Fibroblast of lung (primary cell): ENCODE measurements at regions not wholly inside any gene's neighbourhood (a gene's known extent, or its start where the extent isn't known, plus 50 kb on each side); places are given as distances from the start of the nearest gene placed in this dataset.

Source experiments
- EZH2 ChIP-seq: IDR thresholded peaks from 2 replicates; pipeline ENCODE4 v1.5.1; 2012; ENCODE audit warnings: low read length, control low read depth, mild to moderate bottlenecking; ENCODE audit errors: missing control alignments
- TF ChIP-seq, protein P1 (sequence below), 2 donors: IDR thresholded peaks in 1 of 2; conservative IDR thresholded peaks in 1 of 2; 1 replicate in 1 of 2; 2 replicates in 1 of 2; pipeline ENCODE4 v1.5.1; 2011 to 2012; ENCODE audit warnings: low read length in 2 of 2, control low read depth in 1 of 2, inconsistent platforms in 1 of 2, low read depth in 1 of 2, mild to moderate bottlenecking in 1 of 2

DNA sequence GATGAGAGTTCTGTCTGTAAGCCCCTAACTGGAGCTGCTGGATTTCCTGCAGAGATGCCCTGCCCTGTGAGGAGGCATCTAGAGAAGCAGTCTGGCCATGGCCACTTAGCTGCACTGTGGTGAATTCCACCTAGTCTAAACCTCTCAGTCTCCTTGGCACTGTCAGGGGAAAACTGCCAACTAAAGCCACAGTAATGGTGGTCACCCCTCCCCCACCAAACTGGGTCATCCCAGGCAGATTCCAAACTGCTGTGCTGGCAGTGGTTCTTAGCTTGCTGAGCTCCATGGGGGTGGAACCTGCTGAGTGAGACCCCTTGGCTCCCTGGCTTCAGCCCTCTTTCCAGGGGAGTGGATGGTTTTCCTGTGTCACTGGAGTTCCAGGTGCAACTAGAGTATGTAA is 740.6 kb downstream of the RWDD3 start:
- TF ChIP-seq, protein P1, sequence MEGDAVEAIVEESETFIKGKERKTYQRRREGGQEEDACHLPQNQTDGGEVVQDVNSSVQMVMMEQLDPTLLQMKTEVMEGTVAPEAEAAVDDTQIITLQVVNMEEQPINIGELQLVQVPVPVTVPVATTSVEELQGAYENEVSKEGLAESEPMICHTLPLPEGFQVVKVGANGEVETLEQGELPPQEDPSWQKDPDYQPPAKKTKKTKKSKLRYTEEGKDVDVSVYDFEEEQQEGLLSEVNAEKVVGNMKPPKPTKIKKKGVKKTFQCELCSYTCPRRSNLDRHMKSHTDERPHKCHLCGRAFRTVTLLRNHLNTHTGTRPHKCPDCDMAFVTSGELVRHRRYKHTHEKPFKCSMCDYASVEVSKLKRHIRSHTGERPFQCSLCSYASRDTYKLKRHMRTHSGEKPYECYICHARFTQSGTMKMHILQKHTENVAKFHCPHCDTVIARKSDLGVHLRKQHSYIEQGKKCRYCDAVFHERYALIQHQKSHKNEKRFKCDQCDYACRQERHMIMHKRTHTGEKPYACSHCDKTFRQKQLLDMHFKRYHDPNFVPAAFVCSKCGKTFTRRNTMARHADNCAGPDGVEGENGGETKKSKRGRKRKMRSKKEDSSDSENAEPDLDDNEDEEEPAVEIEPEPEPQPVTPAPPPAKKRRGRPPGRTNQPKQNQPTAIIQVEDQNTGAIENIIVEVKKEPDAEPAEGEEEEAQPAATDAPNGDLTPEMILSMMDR (conservative IDR thresholded peaks at IDR 0.05 in 1 of 2, IDR thresholded peaks at IDR 0.05 in 1 of 2; ENCODE audit: low read depth in 1 of 2, low read length in 2 of 2) = no peak
- no peak for TF ChIP-seq EZH2
